ENCODE measurements at regions not wholly inside any gene's neighbourhood (a gene's known extent, or its start where the extent isn't known, plus 50 kb on each side); places are given as distances from the start of the nearest gene placed in this dataset.

GRCh38 chr15:96412045-96412905 lies 81.8 kb downstream of the NR2F2 start:
- H3K27ac ChIP-seq: no peak overlapping the region
- no peaks in the 10 kb centered on the region for H3K9me2 ChIP-seq (ENCODE audit: insufficient read depth)
- H3K9ac ChIP-seq: no peak overlapping the region
- H3K4me2 ChIP-seq (ENCODE audit: unreplicated experiment): no peak overlapping the region
- H3K4me1 ChIP-seq (ENCODE audit: insufficient read depth): 0 out of 2 replicates have a peak, but pooled peaks cover 7% of the 10 kb centered on the region
- in situ Hi-C loops (cut with MboI): no loop called here
- H3K27me3 ChIP-seq (replicated peaks; ENCODE audit: insufficient read depth): peaks cover 100% of the 10 kb centered on the region
- H4K20me1 ChIP-seq (ENCODE audit: insufficient read depth): no peaks in the 10 kb centered on the region
- no peaks in the 10 kb centered on the region for H3K36me3 ChIP-seq (ENCODE audit: low read depth)
- no peak for TF ChIP-seq EZH2phosphoT487 (IDR thresholded peaks at IDR 0.05; ENCODE audit: insufficient read depth, low read depth)
- no peak for DNase-seq
- 34 to 35% methylated on average over 6 of the region's 6 CpGs for WGBS, 2 experiments (ENCODE audit: low coverage in 1 of 2, low lambda C conversion rate in 2 of 2, missing lambda C conversion rate in 2 of 2)
- H3K9me3 ChIP-seq (ENCODE audit: low read depth): no peaks in the 10 kb centered on the region
- no peaks in the 10 kb centered on the region for H3F3A ChIP-seq (ENCODE audit: insufficient read depth)
- no peaks in the 10 kb centered on the region for H3K79me2 ChIP-seq (ENCODE audit: insufficient read depth)
- no peak overlapping the region for H3K4me3 ChIP-seq
- no peak overlapping the region for H2AFZ ChIP-seq

GRCh38 chr15:96412906-96413231 lies 82.4 kb downstream of the NR2F2 start:
- H3K4me3 ChIP-seq: no peak overlapping the region
- WGBS, 2 experiments (ENCODE audit: low coverage in 1 of 2, low lambda C conversion rate in 2 of 2, missing lambda C conversion rate in 2 of 2): 59 to 65% methylated on average over 1 of the region's 1 CpG
- no peaks in the 10 kb centered on the region for H3F3A ChIP-seq (ENCODE audit: insufficient read depth)
- H3K4me2 ChIP-seq (ENCODE audit: unreplicated experiment): no peak overlapping the region
- no peaks in the 10 kb centered on the region for H3K9me2 ChIP-seq (ENCODE audit: insufficient read depth)
- H3K9me3 ChIP-seq (ENCODE audit: low read depth): no peaks in the 10 kb centered on the region
- in situ Hi-C loops (cut with MboI): no loop called here
- no peak for DNase-seq
- H2AFZ ChIP-seq: no peak overlapping the region
- H3K27me3 ChIP-seq (replicated peaks; ENCODE audit: insufficient read depth): peaks cover 100% of the 10 kb centered on the region
- H3K4me1 ChIP-seq (ENCODE audit: insufficient read depth): 0 out of 2 replicates have a peak, but pooled peaks cover 7% of the 10 kb centered on the region
- no peak overlapping the region for H3K27ac ChIP-seq
- TF ChIP-seq EZH2 (IDR thresholded peaks at IDR 0.05; ENCODE audit: insufficient read depth, poor library complexity, severe bottlenecking): no peak
- H3K36me3 ChIP-seq (ENCODE audit: low read depth): no peaks in the 10 kb centered on the region
- H3K9ac ChIP-seq: no peak overlapping the region
- H4K20me1 ChIP-seq (ENCODE audit: insufficient read depth): no peaks in the 10 kb centered on the region
- H3K79me2 ChIP-seq (ENCODE audit: insufficient read depth): no peaks in the 10 kb centered on the region

GRCh38 chr15:96413657-96414056 lies 83.2 kb downstream of the NR2F2 start:
- TF ChIP-seq EZH2 (IDR thresholded peaks at IDR 0.05; ENCODE audit: insufficient read depth, poor library complexity, severe bottlenecking) (no peak), EZH2phosphoT487 (IDR thresholded peaks at IDR 0.05; ENCODE audit: insufficient read depth, low read depth) (no peak)
- peaks cover 100% of the 10 kb centered on the region for H3K27me3 ChIP-seq (replicated peaks; ENCODE audit: insufficient read depth)
- 18 to 19% methylated on average over 9 of the region's 9 CpGs for WGBS, 2 experiments (ENCODE audit: low coverage in 1 of 2, low lambda C conversion rate in 2 of 2, missing lambda C conversion rate in 2 of 2)

GRCh38 chr15:96414875-96415274 lies 84.4 kb downstream of the NR2F2 start:
- in situ Hi-C loops (cut with MboI): no loop called here
- Histone ChIP-seq H4K20me1 (ENCODE audit: insufficient read depth) (no peaks in the 10 kb centered on the region), H3K9me2 (ENCODE audit: insufficient read depth) (no peaks in the 10 kb centered on the region), H3K4me2 (ENCODE audit: unreplicated experiment) (no peak overlapping the region), H3K36me3 (ENCODE audit: low read depth) (no peaks in the 10 kb centered on the region), H2AFZ (no peak overlapping the region), H3K9me3 (ENCODE audit: low read depth) (no peaks in the 10 kb centered on the region), H3K4me3 (no peak overlapping the region), H3F3A (ENCODE audit: insufficient read depth) (no peaks in the 10 kb centered on the region), H3K79me2 (ENCODE audit: insufficient read depth) (no peaks in the 10 kb centered on the region), H3K27me3 (replicated peaks; ENCODE audit: insufficient read depth) (peaks cover 100% of the 10 kb centered on the region), H3K27ac (no peak overlapping the region), H3K9ac (no peak overlapping the region), H3K4me1 (ENCODE audit: insufficient read depth) (no peaks in the 10 kb centered on the region)
- DNase-seq: no peak
- 6 to 12% methylated on average over 8 of the region's 8 CpGs for WGBS, 2 experiments (ENCODE audit: low coverage in 1 of 2, low lambda C conversion rate in 2 of 2, missing lambda C conversion rate in 2 of 2)
- TF ChIP-seq EZH2phosphoT487 (IDR thresholded peaks at IDR 0.05; ENCODE audit: insufficient read depth, low read depth): no peak
- TF ChIP-seq EZH2 (IDR thresholded peaks at IDR 0.05; ENCODE audit: insufficient read depth, poor library complexity, severe bottlenecking): no peak

More at GRCh38 chr15:96413657-96414056, 83.2 kb downstream of the NR2F2 start:
- Histone ChIP-seq H3K4me3 (no peak overlapping the region), H3K4me1 (ENCODE audit: insufficient read depth) (0 out of 2 replicates have a peak, but pooled peaks cover 7% of the 10 kb centered on the region), H3K79me2 (ENCODE audit: insufficient read depth) (no peaks in the 10 kb centered on the region), H3K9me2 (ENCODE audit: insufficient read depth) (no peaks in the 10 kb centered on the region), H3K36me3 (ENCODE audit: low read depth) (no peaks in the 10 kb centered on the region), H3K9ac (no peak overlapping the region), H3K4me2 (ENCODE audit: unreplicated experiment) (no peak overlapping the region), H2AFZ (no peak overlapping the region), H3K27ac (no peak overlapping the region), H4K20me1 (ENCODE audit: insufficient read depth) (no peaks in the 10 kb centered on the region), H3K9me3 (ENCODE audit: low read depth) (no peaks in the 10 kb centered on the region), H3F3A (ENCODE audit: insufficient read depth) (no peaks in the 10 kb centered on the region)
- DNase-seq: no peak
- in situ Hi-C loops (cut with MboI): no loop called here

All from GM23248 (cell line).